Lower lobe of right lung (tissue), 2 donors: ENCODE measurements at regions not wholly inside any gene's neighbourhood (a gene's known extent, or its start where the extent isn't known, plus 50 kb on each side); places are given as distances from the start of the nearest gene placed in this dataset.
"Not testable (repeated sequence)": the region's sequence is repeated elsewhere in the genome, so short reads cannot be mapped to it uniquely, and the experiment has no call there.

Experiments
- ATAC-seq, 2 donors: fragments of 200-7000 bp; cut with Tn5 transposase; one replicate each; pipeline ENCODE4 v1.9.1; 2020 to 2022; ENCODE audit warnings: mild to moderate bottlenecking in 2 of 2, moderate library complexity in 2 of 2
- DNase-seq: peaks from one replicate; pipeline ENCODE4 v3.0.0-alpha.2; 2020
- H3K27ac ChIP-seq: fragments of 200-600 bp; one replicate; pipeline ENCODE4 v1.8.0; 2022
- H3K27me3 ChIP-seq: fragments of 200-600 bp; one replicate; pipeline ENCODE4 v1.8.0; 2022; ENCODE audit warnings: low read depth
- H3K36me3 ChIP-seq: fragments of 200-600 bp; one replicate; pipeline ENCODE4 v1.8.0; 2022; ENCODE audit warnings: mild to moderate bottlenecking
- H3K4me1 ChIP-seq: fragments of 200-600 bp; one replicate; pipeline ENCODE4 v1.8.0; 2022
- H3K4me3 ChIP-seq: fragments of 200-600 bp; one replicate; pipeline ENCODE4 v1.8.0; 2022; ENCODE audit warnings: mild to moderate bottlenecking
- H3K9me3 ChIP-seq: fragments of 200-600 bp; one replicate; pipeline ENCODE4 v1.8.0; 2022
- intact Hi-C: fragments of 100-400 bp; cut with DNase I; formaldehyde crosslinking; loops from one replicate; pipeline ENCODE4 v1.11.0; 2022
- TF ChIP-seq, protein P1 (sequence below): fragments of 200-600 bp; IDR thresholded peaks from one replicate; pipeline ENCODE4 v1.8.0; 2022; ENCODE audit warnings: antibody characterized with exemption, mild to moderate bottlenecking
- donor health status: DM: no; HTN: yes; CAD: no; lungs with severe emphysema.

DNA sequence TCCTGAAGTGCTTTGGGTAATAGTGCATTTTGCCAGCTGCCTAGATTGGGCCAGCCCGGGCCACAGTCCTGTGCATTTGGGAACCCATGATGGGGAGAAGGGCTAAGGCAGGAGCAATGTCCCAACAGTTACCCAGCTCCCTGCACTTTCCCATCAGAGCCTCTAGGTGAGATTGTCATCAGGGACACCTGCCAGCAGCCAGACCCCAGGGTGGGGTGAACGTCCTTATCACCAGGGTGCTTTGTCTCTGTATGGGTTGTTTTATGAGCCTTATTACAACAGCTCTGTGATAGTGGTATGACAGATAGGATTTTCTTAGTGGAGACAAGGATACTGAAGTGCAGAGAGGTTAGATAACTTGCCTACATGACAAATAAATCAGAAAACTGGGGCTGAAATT lies 365.7 kb downstream of the OSTF1 start:
- Histone ChIP-seq H3K27ac (no peak overlapping the region), H3K27me3 (no peaks in the 10 kb centered on the region), H3K4me3 (no peak overlapping the region), H3K9me3 (no peaks in the 10 kb centered on the region), H3K4me1 (peaks cover 37% of the 10 kb centered on the region), H3K36me3 (no peaks in the 10 kb centered on the region)
- no peak for ATAC-seq
- no peak for DNase-seq
- intact Hi-C loops, result no loop called here
- TF ChIP-seq, protein P1, sequence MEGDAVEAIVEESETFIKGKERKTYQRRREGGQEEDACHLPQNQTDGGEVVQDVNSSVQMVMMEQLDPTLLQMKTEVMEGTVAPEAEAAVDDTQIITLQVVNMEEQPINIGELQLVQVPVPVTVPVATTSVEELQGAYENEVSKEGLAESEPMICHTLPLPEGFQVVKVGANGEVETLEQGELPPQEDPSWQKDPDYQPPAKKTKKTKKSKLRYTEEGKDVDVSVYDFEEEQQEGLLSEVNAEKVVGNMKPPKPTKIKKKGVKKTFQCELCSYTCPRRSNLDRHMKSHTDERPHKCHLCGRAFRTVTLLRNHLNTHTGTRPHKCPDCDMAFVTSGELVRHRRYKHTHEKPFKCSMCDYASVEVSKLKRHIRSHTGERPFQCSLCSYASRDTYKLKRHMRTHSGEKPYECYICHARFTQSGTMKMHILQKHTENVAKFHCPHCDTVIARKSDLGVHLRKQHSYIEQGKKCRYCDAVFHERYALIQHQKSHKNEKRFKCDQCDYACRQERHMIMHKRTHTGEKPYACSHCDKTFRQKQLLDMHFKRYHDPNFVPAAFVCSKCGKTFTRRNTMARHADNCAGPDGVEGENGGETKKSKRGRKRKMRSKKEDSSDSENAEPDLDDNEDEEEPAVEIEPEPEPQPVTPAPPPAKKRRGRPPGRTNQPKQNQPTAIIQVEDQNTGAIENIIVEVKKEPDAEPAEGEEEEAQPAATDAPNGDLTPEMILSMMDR, result no peak

DNA sequence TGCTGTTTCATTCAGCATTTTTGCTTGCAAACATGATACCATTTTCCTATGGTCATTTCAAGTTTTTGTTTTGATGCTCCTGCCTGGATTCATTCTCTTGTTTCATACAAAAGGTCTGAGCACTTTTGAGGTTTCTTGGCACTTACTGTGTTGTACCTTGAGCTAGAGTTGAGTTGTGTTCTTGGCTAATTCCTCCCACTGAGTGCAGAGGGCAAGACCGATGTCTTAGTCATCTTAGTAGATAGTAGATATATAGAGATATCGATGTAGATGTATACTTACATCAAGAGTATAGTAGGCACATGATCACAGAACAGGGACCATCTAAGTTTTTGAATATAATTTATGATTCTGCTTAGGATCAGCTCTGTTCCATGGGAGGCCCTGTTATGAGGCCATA lies 366.6 kb downstream of the OSTF1 start:
- H3K27me3 ChIP-seq, result no peaks in the 10 kb centered on the region
- no peaks in the 10 kb centered on the region for H3K36me3 ChIP-seq
- no peak overlapping the region for H3K27ac ChIP-seq
- TF ChIP-seq, protein P1, result no peak
- intact Hi-C loops, result no loop called here
- no peaks in the 10 kb centered on the region for H3K9me3 ChIP-seq
- H3K4me1 ChIP-seq, result peaks cover 37% of the 10 kb centered on the region
- H3K4me3 ChIP-seq, result no peak overlapping the region
- DNase-seq (no peak), ATAC-seq (peak in 1 of 2 donors; percentile 6)

DNA sequence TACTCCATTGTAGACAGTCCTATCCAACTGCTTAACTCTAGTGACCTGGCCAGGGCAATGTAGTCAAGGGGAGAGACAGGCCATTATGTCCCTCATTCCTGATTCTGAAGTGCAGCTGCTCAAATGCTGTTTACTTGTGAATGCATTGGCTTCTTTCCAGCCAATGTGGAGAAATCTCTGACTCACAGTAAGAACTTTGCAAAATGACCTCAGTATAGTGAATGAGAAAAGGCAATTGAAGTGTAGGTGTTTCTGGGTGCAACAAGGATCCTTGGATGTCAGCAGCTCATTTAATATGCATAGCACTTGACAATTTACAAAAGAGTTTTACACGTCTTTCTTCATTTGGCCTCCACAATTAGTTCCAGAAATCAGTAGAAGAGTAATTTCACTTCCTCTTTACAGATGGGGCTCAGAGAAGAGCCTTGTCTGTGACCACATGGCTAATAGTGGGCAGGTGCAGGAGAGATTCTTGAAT lies 367.2 kb downstream of the OSTF1 start:
- DNase-seq (no peak), ATAC-seq (peak; percentile 75 to 82)
- no peak overlapping the region for H3K4me3 ChIP-seq
- H3K36me3 ChIP-seq, result no peaks in the 10 kb centered on the region
- TF ChIP-seq, protein P1, result no peak
- H3K9me3 ChIP-seq, result no peaks in the 10 kb centered on the region
- H3K4me1 ChIP-seq, result peaks cover 36% of the 10 kb centered on the region
- H3K27me3 ChIP-seq, result no peaks in the 10 kb centered on the region
- intact Hi-C loops, result no loop called here
- H3K27ac ChIP-seq, result no peak overlapping the region

DNA sequence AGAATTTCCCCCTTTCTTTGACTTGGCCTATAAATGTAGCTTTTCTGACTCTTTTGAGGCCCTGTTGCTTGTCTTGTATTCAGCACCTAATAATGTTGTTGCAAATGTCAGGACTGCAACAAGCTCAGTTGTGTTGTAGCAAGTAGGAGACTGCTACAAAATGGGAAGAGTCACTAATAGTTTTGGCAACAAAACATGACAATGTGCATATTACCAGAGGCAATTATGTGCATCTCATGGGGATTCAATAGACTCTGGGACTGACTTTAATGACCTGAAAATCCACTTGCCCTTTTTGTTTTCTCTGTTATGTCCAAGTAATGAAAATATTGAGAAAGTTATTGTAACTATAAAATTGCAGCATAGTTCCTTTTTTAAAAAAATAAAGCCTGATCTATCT lies 368.4 kb downstream of the OSTF1 start:
- TF ChIP-seq, protein P1, result no peak
- no peaks in the 10 kb centered on the region for H3K9me3 ChIP-seq
- peaks cover 24% of the 10 kb centered on the region for H3K4me1 ChIP-seq
- no peaks in the 10 kb centered on the region for H3K27me3 ChIP-seq
- intact Hi-C loops, result no loop called here
- H3K4me3 ChIP-seq, result no peak overlapping the region
- no peaks in the 10 kb centered on the region for H3K36me3 ChIP-seq
- no peak overlapping the region for H3K27ac ChIP-seq
- ATAC-seq (no peak), DNase-seq (no peak)

DNA sequence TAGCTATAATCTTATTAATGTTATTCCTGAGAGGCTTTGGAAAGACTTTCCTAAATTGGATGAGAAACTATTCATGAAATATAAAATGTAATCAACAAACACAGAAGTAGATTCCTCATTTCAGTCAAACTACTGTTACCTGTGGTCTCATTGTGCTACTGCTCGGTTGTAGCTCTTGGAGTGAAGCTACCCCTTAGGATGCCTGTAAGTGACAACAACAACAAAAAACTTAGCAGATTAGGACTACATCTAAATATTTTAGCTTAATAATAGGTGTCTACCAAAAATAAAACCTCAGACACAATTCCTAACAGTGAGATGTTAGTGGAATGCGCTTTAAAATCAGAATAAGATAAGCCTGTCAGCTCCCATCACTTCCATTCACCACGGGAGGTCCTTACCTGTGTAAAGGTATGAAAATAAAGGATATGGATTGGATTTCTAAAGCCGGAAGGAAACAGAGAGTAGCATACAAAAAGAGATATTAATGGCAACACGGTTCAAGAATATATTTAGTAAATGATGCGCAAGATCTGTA lies 369.2 kb downstream of the OSTF1 start:
- no peak overlapping the region for H3K27ac ChIP-seq
- ATAC-seq, result no peak
- H3K4me1 ChIP-seq, result peaks cover 17% of the 10 kb centered on the region
- intact Hi-C loops, result no loop called here
- DNase-seq, result no peak
- no peak overlapping the region for H3K4me3 ChIP-seq
- no peaks in the 10 kb centered on the region for H3K27me3 ChIP-seq
- no peaks in the 10 kb centered on the region for H3K36me3 ChIP-seq
- TF ChIP-seq, protein P1, result no peak
- no peaks in the 10 kb centered on the region for H3K9me3 ChIP-seq

DNA sequence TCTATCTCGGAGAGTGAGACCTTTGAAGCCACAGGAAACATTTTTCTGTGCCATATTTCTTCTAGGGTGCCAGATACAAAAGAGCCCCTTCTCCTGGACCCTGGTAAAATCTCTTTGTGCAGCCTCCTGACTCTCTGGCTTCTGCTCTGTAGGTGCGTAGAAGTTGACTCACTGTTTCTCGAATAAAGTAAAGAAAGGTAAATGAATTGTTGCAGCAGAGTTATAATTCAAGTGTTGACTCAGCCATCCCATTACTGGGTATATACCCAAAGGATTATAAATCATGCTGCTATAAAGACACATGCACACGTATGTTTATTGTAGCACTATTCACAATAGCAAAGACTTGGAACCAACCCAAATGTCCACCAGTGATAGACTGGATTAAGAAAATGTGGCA lies 371.0 kb downstream of the OSTF1 start:
- ATAC-seq, H3K27ac ChIP-seq, H3K4me1 ChIP-seq, H3K4me3 ChIP-seq, H3K36me3 ChIP-seq, H3K9me3 ChIP-seq, H3K27me3 ChIP-seq, DNase-seq, intact Hi-C loops: not testable (repeated sequence)
